Esophagus squamous epithelium (tissue), 4 donors: ENCODE measurements at regions not wholly inside any gene's neighbourhood (a gene's known extent, or its start where the extent isn't known, plus 50 kb on each side); places are given as distances from the start of the nearest gene placed in this dataset.

Experiments
- POLR2A ChIP-seq, 4 donors: fragments of 450-650 bp; IDR thresholded peaks; one replicate each; pipeline ENCODE4 v1.6.1; 2017; ENCODE audit warnings: antibody characterized with exemption in 4 of 4, mild to moderate bottlenecking in 4 of 4, moderate library complexity in 3 of 4
- TF ChIP-seq, protein P1 (sequence below), 6 experiments: fragments of 450-650 bp in 4 of 6; fragments of 200-600 bp in 2 of 6; sonication (generic) in 2 of 6; IDR thresholded peaks; one replicate each; pipeline ENCODE4 v1.5.1; 2016 to 2019; ENCODE audit warnings: antibody characterized with exemption in 6 of 6, mild to moderate bottlenecking in 4 of 6, moderate library complexity in 4 of 6

DNA sequence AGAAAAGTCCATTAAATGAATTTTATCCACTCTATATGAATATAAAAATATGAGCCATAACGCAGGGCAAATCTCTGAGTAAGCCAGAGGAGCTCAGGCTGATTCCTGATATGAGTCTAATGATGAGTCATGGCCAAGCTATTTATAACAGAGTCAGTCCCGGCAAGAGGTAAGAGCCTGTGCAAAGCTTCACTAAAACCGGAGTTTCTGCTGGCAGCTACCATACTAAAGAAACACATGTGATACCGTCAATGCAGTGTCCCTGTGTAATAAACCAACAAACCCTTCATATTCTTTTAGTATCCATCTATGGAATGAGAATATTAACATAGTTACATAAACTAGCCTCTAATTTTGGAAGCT, 319.4 kb downstream of the KCNC2 start:
- TF ChIP-seq, protein P1, sequence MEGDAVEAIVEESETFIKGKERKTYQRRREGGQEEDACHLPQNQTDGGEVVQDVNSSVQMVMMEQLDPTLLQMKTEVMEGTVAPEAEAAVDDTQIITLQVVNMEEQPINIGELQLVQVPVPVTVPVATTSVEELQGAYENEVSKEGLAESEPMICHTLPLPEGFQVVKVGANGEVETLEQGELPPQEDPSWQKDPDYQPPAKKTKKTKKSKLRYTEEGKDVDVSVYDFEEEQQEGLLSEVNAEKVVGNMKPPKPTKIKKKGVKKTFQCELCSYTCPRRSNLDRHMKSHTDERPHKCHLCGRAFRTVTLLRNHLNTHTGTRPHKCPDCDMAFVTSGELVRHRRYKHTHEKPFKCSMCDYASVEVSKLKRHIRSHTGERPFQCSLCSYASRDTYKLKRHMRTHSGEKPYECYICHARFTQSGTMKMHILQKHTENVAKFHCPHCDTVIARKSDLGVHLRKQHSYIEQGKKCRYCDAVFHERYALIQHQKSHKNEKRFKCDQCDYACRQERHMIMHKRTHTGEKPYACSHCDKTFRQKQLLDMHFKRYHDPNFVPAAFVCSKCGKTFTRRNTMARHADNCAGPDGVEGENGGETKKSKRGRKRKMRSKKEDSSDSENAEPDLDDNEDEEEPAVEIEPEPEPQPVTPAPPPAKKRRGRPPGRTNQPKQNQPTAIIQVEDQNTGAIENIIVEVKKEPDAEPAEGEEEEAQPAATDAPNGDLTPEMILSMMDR (IDR thresholded peaks at IDR 0.05), result no peak
- no peak for TF ChIP-seq POLR2A (IDR thresholded peaks at IDR 0.05)
